ENCODE measurements at regions not wholly inside any gene's neighbourhood (a gene's known extent, or its start where the extent isn't known, plus 50 kb on each side); places are given as distances from the start of the nearest gene placed in this dataset.
A peak's percentile ranks its signal among the peaks of the same experiment; 100 is the strongest.

- DNase-seq: no peak
Measured at GRCh38 chr2:223415071-223415470, 187.1 kb downstream of the SCG2 start.

- no peak for DNase-seq
Measured at GRCh38 chr2:223416815-223417610, 185.1 kb downstream of the SCG2 start.

GRCh38 chr2:223418131-223418530 is 184.0 kb downstream of the SCG2 start:
- no peak for DNase-seq

- no peak for DNase-seq
Measured at GRCh38 chr2:223418604-223419199, 183.5 kb downstream of the SCG2 start.

GRCh38 chr2:223420048-223420447 is 182.1 kb downstream of the SCG2 start:
- DNase-seq: no peak

GRCh38 chr2:223431479-223431878 is 170.7 kb downstream of the SCG2 start:
- DNase-seq: no peak

- DNase-seq: no peak
Measured at GRCh38 chr2:223433461-223433860, 168.7 kb downstream of the SCG2 start.

- no peak for DNase-seq
Measured at GRCh38 chr2:223437788-223438187, 164.4 kb downstream of the SCG2 start.

- DNase-seq: no peak
Measured at GRCh38 chr2:223439184-223439583, 163.0 kb downstream of the SCG2 start.

- DNase-seq: no peak
Measured at GRCh38 chr2:223439786-223440185, 162.4 kb downstream of the SCG2 start.

GRCh38 chr2:223442847-223443246 is 159.3 kb downstream of the SCG2 start:
- DNase-seq: no peak

- no peak for DNase-seq
Measured at GRCh38 chr2:223450246-223450645, 151.9 kb downstream of the SCG2 start.

- no peak for DNase-seq
Measured at GRCh38 chr2:223457301-223457700, 144.9 kb downstream of the SCG2 start.

- DNase-seq: peak; percentile 50
Measured at GRCh38 chr2:223459328-223459939, 142.7 kb downstream of the SCG2 start.

- peak; percentile 55 for DNase-seq
Measured at GRCh38 chr2:223460209-223460608, 142.0 kb downstream of the SCG2 start.

GRCh38 chr2:223460774-223461211 is 141.4 kb downstream of the SCG2 start:
- DNase-seq: no peak

- DNase-seq: no peak
Measured at GRCh38 chr2:223464071-223464470, 138.1 kb downstream of the SCG2 start.

- no peak for DNase-seq
Measured at GRCh38 chr2:223465793-223466192, 136.4 kb downstream of the SCG2 start.

- DNase-seq: no peak
Measured at GRCh38 chr2:223467196-223467595, 135.0 kb downstream of the SCG2 start.

GRCh38 chr2:223469270-223470046 is 132.7 kb downstream of the SCG2 start:
- DNase-seq: no peak

GRCh38 chr2:223470602-223471001 is 131.6 kb downstream of the SCG2 start:
- DNase-seq: no peak

GRCh38 chr2:223472771-223473170 is 129.4 kb downstream of the SCG2 start:
- DNase-seq: no peak

GRCh38 chr2:223474893-223475292 is 127.3 kb downstream of the SCG2 start:
- DNase-seq: no peak
